GM12801 (cell line): ENCODE measurements at regions not wholly inside any gene's neighbourhood (a gene's known extent, or its start where the extent isn't known, plus 50 kb on each side); places are given as distances from the start of the nearest gene placed in this dataset.

Experiments
- CTCF ChIP-seq: IDR thresholded peaks from one replicate; pipeline ENCODE4 v1.5.1; 2011; ENCODE audit warnings: control low read depth; ENCODE audit not compliant: insufficient read length; ENCODE audit errors: extremely low read depth

- TF ChIP-seq CTCF: no peak
These were observed 1273.6 kb upstream of the GBE1 start for GRCh38 chr3:83034806-83035703.

GRCh38 chr3:83033133-83033532 lies 1271.7 kb upstream of the GBE1 start:
- no peak for TF ChIP-seq CTCF

DNA sequence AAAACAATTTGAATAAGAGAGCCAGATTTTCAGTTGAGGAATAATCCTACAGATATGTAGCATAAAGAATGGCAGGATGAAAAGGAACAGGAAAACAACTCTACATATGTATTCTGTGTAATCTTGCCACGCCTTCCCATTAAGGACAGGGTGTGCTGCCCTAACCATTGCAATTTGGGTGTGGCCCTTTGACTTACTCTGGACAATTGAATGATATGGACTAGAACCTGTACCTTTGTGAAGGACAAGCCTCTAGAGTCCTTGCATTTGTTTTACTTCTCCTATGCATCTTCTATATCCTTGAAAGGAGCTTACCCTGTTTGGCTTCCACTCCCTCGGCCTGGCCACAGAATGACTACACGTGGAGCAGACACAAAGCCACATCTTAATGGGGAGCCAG lies 1261.6 kb upstream of the GBE1 start:
- TF ChIP-seq CTCF: no peak

DNA sequence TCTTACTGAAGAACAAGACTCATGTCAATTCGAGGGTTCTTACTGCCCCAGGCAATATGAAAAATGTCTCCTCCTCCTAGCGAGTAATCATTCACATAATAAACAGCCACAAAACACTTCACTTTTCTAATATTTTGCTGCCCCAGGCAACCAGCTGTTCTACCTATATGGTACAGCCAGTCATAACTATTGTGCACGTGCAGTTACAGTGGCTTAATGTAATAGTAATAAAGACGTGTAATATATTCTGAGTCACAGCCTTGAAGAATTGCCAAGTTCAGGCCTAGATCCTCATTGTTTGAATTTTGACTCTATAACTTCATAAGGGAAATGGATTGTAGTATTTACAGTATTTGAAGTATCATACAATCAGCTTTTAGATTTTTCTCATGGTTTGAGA lies 1250.0 kb upstream of the GBE1 start:
- no peak for TF ChIP-seq CTCF

DNA sequence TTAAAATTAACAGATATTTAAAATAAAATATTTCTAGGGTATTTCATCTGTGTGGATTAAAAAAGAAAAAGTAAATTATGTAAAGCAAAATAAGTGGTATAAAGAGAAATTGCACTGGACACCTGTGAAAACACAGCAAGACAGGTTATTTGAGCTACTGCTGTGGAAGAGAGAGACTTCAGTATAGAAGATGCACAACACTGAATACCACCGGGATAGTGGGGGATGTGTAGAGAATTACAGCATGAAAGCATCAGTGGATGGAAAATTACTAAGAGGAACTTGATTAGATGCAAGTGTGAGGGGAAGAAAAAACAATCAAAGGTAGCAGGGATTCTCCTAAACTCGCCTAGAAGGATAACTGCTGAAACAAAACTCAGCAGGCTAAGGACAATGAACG lies 1242.5 kb upstream of the GBE1 start:
- TF ChIP-seq CTCF: no peak

DNA sequence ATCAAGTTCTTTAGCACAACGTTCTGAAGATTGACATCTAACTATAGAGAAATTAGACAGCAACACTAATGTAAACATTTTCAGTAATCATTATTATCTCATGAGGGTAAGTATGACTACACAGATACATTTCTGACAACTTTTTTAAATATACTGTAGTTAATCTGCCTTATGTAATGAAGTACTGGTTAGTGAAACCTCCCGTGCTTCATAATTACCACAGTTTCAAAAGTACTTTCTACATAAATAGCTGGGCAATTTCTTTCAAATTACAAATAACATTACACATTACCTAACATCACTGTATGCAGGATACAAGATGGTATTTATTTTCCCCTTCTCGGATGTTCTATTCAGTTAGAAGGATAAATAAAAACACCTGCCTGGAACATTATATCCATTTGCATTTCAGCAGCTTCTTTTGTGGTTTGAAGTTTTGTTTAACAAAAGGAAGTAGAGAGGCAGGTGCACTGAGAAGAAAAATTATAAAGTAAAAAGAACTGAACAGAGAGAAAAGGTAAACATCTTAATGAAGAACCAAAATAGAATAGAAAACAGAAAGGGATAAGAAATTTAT lies 1241.5 kb upstream of the GBE1 start:
- TF ChIP-seq CTCF: no peak

DNA sequence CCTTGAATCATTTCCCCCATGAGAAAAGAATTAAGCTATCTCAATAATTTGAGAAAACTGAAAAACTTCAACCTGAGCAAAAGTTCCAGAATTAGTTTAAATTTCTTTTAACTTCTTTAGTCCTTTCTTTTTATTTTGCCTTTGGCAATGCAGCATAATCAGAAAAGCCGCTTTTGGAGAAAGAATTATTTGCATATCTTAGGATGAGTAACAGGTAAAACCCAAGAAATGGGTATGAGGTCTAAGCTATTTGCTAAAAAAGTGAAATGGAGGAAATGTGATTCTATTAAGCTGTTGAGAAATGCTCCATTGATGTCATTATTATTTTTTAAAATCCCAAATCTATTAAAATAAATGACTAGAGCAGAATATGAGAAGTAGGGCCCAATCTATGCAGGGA lies 1238.3 kb upstream of the GBE1 start:
- no peak for TF ChIP-seq CTCF
